RWPE2 (cell line): ENCODE measurements at regions not wholly inside any gene's neighbourhood (a gene's known extent, or its start where the extent isn't known, plus 50 kb on each side); places are given as distances from the start of the nearest gene placed in this dataset.
"Not testable (repeated sequence)": the region's sequence is repeated elsewhere in the genome, so short reads cannot be mapped to it uniquely, and the experiment has no call there.

Experiments
- ATAC-seq: fragments of 200-7000 bp; cut with Tn5 transposase; 3 replicates; pipeline ENCODE4 v1.9.1; 2021; ENCODE audit warnings: low read depth
- DNase-seq: peaks from one replicate; pipeline ENCODE4 v3.0.0-alpha.2; 2020; ENCODE audit warnings: low spot score
- H3K27ac ChIP-seq: fragments of 450-650 bp; 2 replicates; pipeline ENCODE4 v1.5.1; 2017; ENCODE audit warnings: mild to moderate bottlenecking; ENCODE audit not compliant: poor library complexity, severe bottlenecking
- H3K27me3 ChIP-seq: fragments of 250-450 bp; sonication (Bioruptor Pico); 2 replicates; pipeline ENCODE4 v1.5.1; 2021; ENCODE audit warnings: mild to moderate bottlenecking, moderate library complexity; ENCODE audit not compliant: insufficient read depth, poor library complexity, severe bottlenecking
- H3K36me3 ChIP-seq: fragments of 250-450 bp; sonication (Bioruptor Pico); 2 replicates; pipeline ENCODE4 v1.5.1; 2020; ENCODE audit warnings: low read depth, mild to moderate bottlenecking, moderate library complexity
- H3K4me1 ChIP-seq: fragments of 250-450 bp; sonication (Bioruptor Pico); 2 replicates; pipeline ENCODE4 v1.5.1; 2021; ENCODE audit warnings: mild to moderate bottlenecking, moderate library complexity; ENCODE audit not compliant: insufficient read depth, poor library complexity, severe bottlenecking
- H3K4me3 ChIP-seq: fragments of 250-450 bp; sonication (Bioruptor Pico); 2 replicates; pipeline ENCODE4 v1.5.1; 2021; ENCODE audit warnings: mild to moderate bottlenecking, moderate library complexity; ENCODE audit not compliant: severe bottlenecking
- H3K9me3 ChIP-seq: fragments of 250-450 bp; sonication (Bioruptor Pico); 2 replicates; pipeline ENCODE4 v1.5.1; 2021; ENCODE audit warnings: mild to moderate bottlenecking, moderate library complexity; ENCODE audit not compliant: severe bottlenecking
- CTCF ChIP-seq: fragments of 450-650 bp; IDR thresholded peaks from one replicate; pipeline ENCODE4 v1.5.1; 2017; ENCODE audit warnings: mild to moderate bottlenecking, moderate library complexity; ENCODE audit not compliant: poor library complexity, severe bottlenecking

- Histone ChIP-seq H3K4me1 (no peaks in the 10 kb centered on the region), H3K27ac (no peak overlapping the region), H3K27me3 (no peaks in the 10 kb centered on the region), H3K36me3 (no peaks in the 10 kb centered on the region), H3K9me3 (no peaks in the 10 kb centered on the region), H3K4me3 (no peak overlapping the region)
- no peak for ATAC-seq
- TF ChIP-seq CTCF, result no peak
- no peak for DNase-seq
These were observed 298.5 kb upstream of the TPK1 start for GRCh38 chr7:145134377-145134776.

GRCh38 chr7:145123502-145123901, 287.6 kb upstream of the TPK1 start:
- no peaks in the 10 kb centered on the region for H3K4me1 ChIP-seq
- H3K9me3 ChIP-seq, result no peaks in the 10 kb centered on the region
- DNase-seq, result no peak
- H3K4me3 ChIP-seq, result no peak overlapping the region
- no peak for TF ChIP-seq CTCF
- H3K27ac ChIP-seq, result no peak overlapping the region
- no peaks in the 10 kb centered on the region for H3K36me3 ChIP-seq
- no peak for ATAC-seq
- no peaks in the 10 kb centered on the region for H3K27me3 ChIP-seq

GRCh38 chr7:145106001-145106400, 270.1 kb upstream of the TPK1 start:
- no peak overlapping the region for H3K27ac ChIP-seq
- DNase-seq, result no peak
- no peak overlapping the region for H3K4me3 ChIP-seq
- no peaks in the 10 kb centered on the region for H3K4me1 ChIP-seq
- TF ChIP-seq CTCF, result no peak
- H3K36me3 ChIP-seq, result no peaks in the 10 kb centered on the region
- peaks cover 5% of the 10 kb centered on the region for H3K9me3 ChIP-seq
- no peaks in the 10 kb centered on the region for H3K27me3 ChIP-seq
- no peak for ATAC-seq

GRCh38 chr7:145105561-145105960, 269.7 kb upstream of the TPK1 start:
- H3K4me1 ChIP-seq, result no peaks in the 10 kb centered on the region
- H3K9me3 ChIP-seq, result peaks cover 5% of the 10 kb centered on the region
- DNase-seq (no peak), ATAC-seq (no peak)
- no peak overlapping the region for H3K4me3 ChIP-seq
- H3K27ac ChIP-seq, result no peak overlapping the region
- no peaks in the 10 kb centered on the region for H3K36me3 ChIP-seq
- no peak for TF ChIP-seq CTCF
- H3K27me3 ChIP-seq, result no peaks in the 10 kb centered on the region

- no peak for TF ChIP-seq CTCF
- Histone ChIP-seq H3K27me3 (no peaks in the 10 kb centered on the region), H3K36me3 (no peaks in the 10 kb centered on the region), H3K27ac (no peak overlapping the region), H3K4me1 (no peaks in the 10 kb centered on the region), H3K4me3 (no peak overlapping the region), H3K9me3 (peaks cover 5% of the 10 kb centered on the region)
- ATAC-seq (no peak), DNase-seq (no peak)
These were observed 268.5 kb upstream of the TPK1 start for GRCh38 chr7:145104400-145104799.

- not testable (repeated sequence) for H3K27ac ChIP-seq, H3K27me3 ChIP-seq, H3K4me1 ChIP-seq, ATAC-seq, DNase-seq, H3K9me3 ChIP-seq, H3K36me3 ChIP-seq, H3K4me3 ChIP-seq
These were observed 266.3 kb upstream of the TPK1 start for GRCh38 chr7:145102199-145102598.
